ENCODE measurements at regions not wholly inside any gene's neighbourhood (a gene's known extent, or its start where the extent isn't known, plus 50 kb on each side); places are given as distances from the start of the nearest gene placed in this dataset.

- no TSS peak for BruUV-seq (replicated peaks)
- Histone ChIP-seq H3K27me3 (ENCODE audit: insufficient read depth, low read depth) (no peaks in the 10 kb centered on the region), H3K79me2 (ENCODE audit: low read depth) (no peaks in the 10 kb centered on the region), H3K9me2 (ENCODE audit: insufficient read depth) (no peaks in the 10 kb centered on the region), H3K27ac (peak overlapping the region; percentile 94), H3F3A (ENCODE audit: insufficient read depth, low read depth) (peaks cover 19% of the 10 kb centered on the region), H3K4me1 (replicated peaks; ENCODE audit: insufficient read depth) (peaks cover 25% of the 10 kb centered on the region), H3K9me3 (ENCODE audit: insufficient read depth, low read depth) (peaks cover 3% of the 10 kb centered on the region; the same call in 1 of the 2 replicates), H3K36me3 (ENCODE audit: low read depth) (no peaks in the 10 kb centered on the region), H2AFZ (no peak overlapping the region), H3K4me2 (peak overlapping the region; percentile 47), H4K20me1 (ENCODE audit: insufficient read depth) (no peaks in the 10 kb centered on the region), H3K4me3 (no peak overlapping the region)
- no peak for TF ChIP-seq EZH2 (IDR thresholded peaks at IDR 0.05; ENCODE audit: low read depth)
- no peak for TF ChIP-seq CTCF (conservative IDR thresholded peaks at IDR 0.05)
- intact Hi-C loops (cut with micrococcal nuclease; ENCODE audit: unreplicated experiment) = loop anchor here (1.0 to 10.0 kb wide), 9 partner anchors 14 to 1095 kb away; no protein-coding TSS in a partner anchor
- ChIA-PET CTCF (interaction anchor here (0.7 kb wide), 1 partner anchor 225 kb away, joined by 4 read pairs; no protein-coding TSS in a partner anchor), POLR2A (ENCODE audit: unreplicated experiment) (no interaction called here)
- no peak for DNase-seq
Measured at GRCh38 chr4:13906727-13907126, 279.2 kb upstream of the BOD1L1 start.

- H3K4me2 ChIP-seq = peak overlapping the region; percentile 65
- H2AFZ ChIP-seq = no peak overlapping the region
- H3K4me1 ChIP-seq (replicated peaks; ENCODE audit: insufficient read depth) = peaks cover 25% of the 10 kb centered on the region
- H3K27ac ChIP-seq = peak overlapping the region; percentile 94
- no peaks in the 10 kb centered on the region for H3K79me2 ChIP-seq (ENCODE audit: low read depth)
- no TSS peak for BruUV-seq (replicated peaks)
- H3K27me3 ChIP-seq (ENCODE audit: insufficient read depth, low read depth) = no peaks in the 10 kb centered on the region
- H3K9me2 ChIP-seq (ENCODE audit: insufficient read depth) = no peaks in the 10 kb centered on the region
- H4K20me1 ChIP-seq (ENCODE audit: insufficient read depth) = no peaks in the 10 kb centered on the region
- ChIA-PET CTCF (interaction anchor here (0.7 to 1.2 kb wide), 3 partner anchors 13 to 250 kb away, joined by 3 to 15 read pairs (median 9); no protein-coding TSS in a partner anchor), POLR2A (ENCODE audit: unreplicated experiment) (interaction anchor here (0.6 to 0.7 kb wide), 4 partner anchors 77 to 1095 kb away, joined by 3 to 8 read pairs (median 6); no protein-coding TSS in a partner anchor)
- H3K4me3 ChIP-seq = no peak overlapping the region
- intact Hi-C loops (cut with micrococcal nuclease; ENCODE audit: unreplicated experiment) = loop anchor here (1.0 to 10.0 kb wide), 9 partner anchors 14 to 1094 kb away; no protein-coding TSS in a partner anchor
- peaks cover 19% of the 10 kb centered on the region for H3F3A ChIP-seq (ENCODE audit: insufficient read depth, low read depth)
- peak; percentile 61 for TF ChIP-seq CTCF (conservative IDR thresholded peaks at IDR 0.05)
- TF ChIP-seq EZH2 (IDR thresholded peaks at IDR 0.05; ENCODE audit: low read depth) = no peak
- no peaks in the 10 kb centered on the region for H3K36me3 ChIP-seq (ENCODE audit: low read depth)
- peak; percentile 63 to 99 for DNase-seq
- peaks cover 3% of the 10 kb centered on the region; the same call in 1 of the 2 replicates for H3K9me3 ChIP-seq (ENCODE audit: insufficient read depth, low read depth)
Measured at GRCh38 chr4:13907255-13907751, 279.8 kb upstream of the BOD1L1 start.

- TF ChIP-seq EZH2 (IDR thresholded peaks at IDR 0.05; ENCODE audit: low read depth) (no peak), CTCF (conservative IDR thresholded peaks at IDR 0.05) (no peak)
- peaks cover 19% of the 10 kb centered on the region for H3F3A ChIP-seq (ENCODE audit: insufficient read depth, low read depth)
- H3K9me3 ChIP-seq (ENCODE audit: insufficient read depth, low read depth) = no peaks in the 10 kb centered on the region
- no peaks in the 10 kb centered on the region for H3K27me3 ChIP-seq (ENCODE audit: insufficient read depth, low read depth)
- no TSS peak for BruUV-seq (replicated peaks)
- H3K79me2 ChIP-seq (ENCODE audit: low read depth) = no peaks in the 10 kb centered on the region
- H3K36me3 ChIP-seq (ENCODE audit: low read depth) = no peaks in the 10 kb centered on the region
- H3K27ac ChIP-seq = peak overlapping the region; percentile 94
- peak overlapping the region; percentile 65; the same call in 1 of the 2 replicates for H3K4me2 ChIP-seq
- peaks cover 25% of the 10 kb centered on the region for H3K4me1 ChIP-seq (replicated peaks; ENCODE audit: insufficient read depth)
- intact Hi-C loops (cut with micrococcal nuclease; ENCODE audit: unreplicated experiment) = loop anchor here (5.0 to 10.0 kb wide), 2 partner anchors 346 to 819 kb away; no protein-coding TSS in a partner anchor
- DNase-seq = no peak
- H3K9me2 ChIP-seq (ENCODE audit: insufficient read depth) = no peaks in the 10 kb centered on the region
- CTCF ChIA-PET = interaction anchor here (0.6 kb wide), 1 partner anchor 81 kb away, joined by 3 read pairs; no protein-coding TSS in a partner anchor
- H3K4me3 ChIP-seq = no peak overlapping the region
- no peaks in the 10 kb centered on the region for H4K20me1 ChIP-seq (ENCODE audit: insufficient read depth)
- H2AFZ ChIP-seq = no peak overlapping the region
- POLR2A ChIA-PET (ENCODE audit: unreplicated experiment) = no interaction called here
Measured at GRCh38 chr4:13908455-13908854, 280.9 kb upstream of the BOD1L1 start.
